T-cell (primary cell): ENCODE measurements at regions not wholly inside any gene's neighbourhood (a gene's known extent, or its start where the extent isn't known, plus 50 kb on each side); places are given as distances from the start of the nearest gene placed in this dataset.

ENCODE experiments used
- ATAC-seq, 4 experiments: fragments of 200-7000 bp in 3 of 4; fragments of 150-1000 bp in 1 of 4; cut with Tn5 transposase; replicated peaks in 1 of 4; 1 replicate in 3 of 4; 2 replicates in 1 of 4; pipeline ENCODE4 v1.10.0; 2021; ENCODE audit warnings: moderate library complexity in 3 of 4, mild to moderate bottlenecking in 2 of 4, moderate number of reproducible peaks in 1 of 4
- CTCF ChIA-PET, 2 donors: fragments of 300-600 bp; sonication (Branson Sonifier 250); formaldehyde crosslinking; loops; one replicate each; lab custom pipeline; 2022; ENCODE audit warnings: antibody characterized with exemption in 2 of 2; lab: Charles Lee
- POLR2A ChIA-PET, 2 donors: fragments of 300-600 bp; sonication (Branson Sonifier 250); formaldehyde crosslinking; loops; one replicate each; lab custom pipeline; 2022; ENCODE audit warnings: antibody characterized with exemption in 2 of 2; lab: Charles Lee
- DNase-seq, 35 experiments: peaks; one replicate each; pipeline versions ENCODE4 v3.0.0 to v3.0.0-alpha.2; 2013 to 2023
- H3K27ac ChIP-seq: one replicate; pipeline ENCODE4 v1.5.1; 2013; ENCODE audit warnings: low read length
- H3K27me3 ChIP-seq, 2 experiments: replicated peaks in 1 of 2; 1 replicate in 1 of 2; 2 replicates in 1 of 2; pipeline versions ENCODE4 v1.6.1 to v1.7.0; 2013; ENCODE audit warnings: low read length in 1 of 2, mixed read lengths in 1 of 2; ENCODE audit not compliant: control insufficient read depth in 2 of 2, insufficient read depth in 2 of 2; ENCODE audit errors: extremely low read depth in 1 of 2
- H3K36me3 ChIP-seq, 2 donors: 1 replicate in 1 of 2; 2 replicates in 1 of 2; pipeline versions ENCODE4 v1.6.1 to v1.7.0; 2013; ENCODE audit warnings: low read length in 1 of 2; ENCODE audit not compliant: control insufficient read depth in 2 of 2, insufficient read depth in 1 of 2; ENCODE audit errors: extremely low read depth in 1 of 2
- H3K4me1 ChIP-seq, 2 experiments: 1 replicate in 1 of 2; 2 replicates in 1 of 2; pipeline versions ENCODE4 v1.6.1 to v1.7.0; 2013; ENCODE audit warnings: low read length in 2 of 2, mixed read lengths in 1 of 2; ENCODE audit not compliant: insufficient read depth in 2 of 2, control insufficient read depth in 1 of 2; ENCODE audit errors: extremely low read depth in 1 of 2
- H3K4me3 ChIP-seq, 2 donors: 1 replicate in 1 of 2; 2 replicates in 1 of 2; pipeline versions ENCODE4 v1.5.1 to v1.7.0; 2013; ENCODE audit warnings: mild to moderate bottlenecking in 2 of 2, low read length in 1 of 2, moderate library complexity in 1 of 2; ENCODE audit not compliant: control insufficient read depth in 1 of 2; ENCODE audit errors: extremely low read depth in 1 of 2
- H3K9me3 ChIP-seq: 2 replicates; pipeline ENCODE4 v1.7.0; 2013
- H3K27ac Mint-ChIP-seq, 2 donors: one replicate each; pipeline ENCODE4 v1.8.0; 2020 to 2021; ENCODE audit warnings: mild to moderate bottlenecking in 2 of 2, mixed read lengths in 2 of 2
- H3K27me3 Mint-ChIP-seq, 2 donors: one replicate each; pipeline ENCODE4 v1.8.0; 2021 to 2022; ENCODE audit warnings: mixed read lengths in 2 of 2
- H3K36me3 Mint-ChIP-seq: one replicate; pipeline ENCODE4 v1.8.0; 2021; ENCODE audit warnings: mixed read lengths
- H3K4me1 Mint-ChIP-seq, 3 donors: one replicate each; pipeline ENCODE4 v1.8.0; 2020 to 2022; ENCODE audit warnings: mixed read lengths in 3 of 3, mild to moderate bottlenecking in 1 of 3
- H3K4me3 Mint-ChIP-seq, 3 donors: one replicate each; pipeline ENCODE4 v1.8.0; 2020 to 2022; ENCODE audit warnings: mild to moderate bottlenecking in 3 of 3, mixed read lengths in 3 of 3, moderate library complexity in 3 of 3
- H3K9me3 Mint-ChIP-seq, 3 donors: one replicate each; pipeline ENCODE4 v1.8.0; 2020 to 2022; ENCODE audit warnings: mixed read lengths in 3 of 3
- WGBS: methylation state at CpG from one replicate; pipeline ENCODE4 v1.1.5; 2013; ENCODE audit warnings: missing lambda C conversion rate; ENCODE audit not compliant: insufficient coverage; 5-methylcytosine and 5-hydroxymethylcytosine counted together

DNA sequence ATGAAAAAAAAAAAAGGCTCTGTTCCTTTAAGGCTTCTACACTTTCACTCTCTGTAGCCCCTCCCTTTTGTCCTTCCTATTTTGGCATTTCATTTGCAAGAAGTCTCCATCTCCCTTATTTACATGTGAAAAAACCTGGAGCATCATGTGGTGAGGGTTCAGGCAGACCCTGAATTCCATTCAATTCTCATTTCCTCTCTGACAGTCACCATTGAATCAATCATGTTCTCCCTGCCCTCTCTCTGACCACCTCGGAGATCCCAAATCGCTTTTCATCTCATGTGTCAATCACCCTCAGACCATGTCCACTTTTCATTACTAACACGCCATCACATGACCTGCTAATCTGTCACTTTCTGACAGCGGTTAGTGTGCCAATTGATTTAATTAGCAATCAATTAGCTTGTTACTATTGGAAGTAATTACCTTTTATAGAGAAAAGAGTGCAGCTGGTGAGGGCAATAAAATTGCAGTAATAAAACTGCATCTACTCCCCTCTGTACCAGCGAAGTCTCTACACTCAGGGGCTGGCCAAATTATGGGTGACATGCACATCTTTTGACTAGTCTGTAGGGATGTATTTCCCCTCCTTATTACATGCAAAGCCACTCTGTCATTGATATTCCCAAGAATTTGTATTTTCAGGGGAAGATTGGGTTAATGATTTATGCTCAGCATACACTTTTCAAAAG is 317.4 kb downstream of the EN1 start:
- CTCF ChIA-PET = no interaction called here

DNA sequence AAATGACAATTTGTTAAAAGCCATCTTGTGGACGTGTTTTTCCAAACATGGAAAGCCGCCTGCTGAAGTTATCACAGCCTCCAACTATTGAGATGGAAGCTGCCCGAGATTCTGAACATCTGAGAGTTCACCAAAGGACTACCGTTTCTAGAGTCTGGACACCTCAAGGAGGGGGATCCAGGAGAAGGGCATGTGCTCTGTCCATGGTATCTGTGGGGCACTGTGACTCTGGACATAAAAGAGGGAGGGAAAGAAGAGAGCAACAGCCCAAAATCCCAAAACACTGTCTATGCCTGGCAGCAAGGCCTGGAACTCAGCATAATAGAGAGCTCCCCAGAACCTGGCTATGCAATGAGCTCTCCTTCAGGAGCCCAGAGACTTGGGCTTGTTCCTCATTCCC is 319.9 kb downstream of the EN1 start:
- Mint-ChIP-seq H3K27ac (no peak overlapping the region), H3K9me3 (peaks cover 0 to 2% (median 0%) of the 10 kb centered on the region in 3 donors), H3K4me3 (no peak overlapping the region), H3K27me3 (peaks cover 2 to 12% of the 10 kb centered on the region in 2 donors), H3K4me1 (no peaks in the 10 kb centered on the region), H3K36me3 (no peaks in the 10 kb centered on the region)
- WGBS = 49% methylated on average over 4 of the region's 4 CpGs
- no peak for DNase-seq
- Histone ChIP-seq H3K36me3 (no peaks in the 10 kb centered on the region), H3K4me3 (no peak overlapping the region), H3K27me3 (peaks cover 0 to 4% of the 10 kb centered on the region in 2 experiments), H3K27ac (no peak overlapping the region), H3K9me3 (no peaks in the 10 kb centered on the region), H3K4me1 (no peaks in the 10 kb centered on the region)
- ChIA-PET CTCF (no interaction called here), POLR2A (no interaction called here)
- no peak for ATAC-seq

More for the DNA sequence above, 317.4 kb downstream of the EN1 start:
- DNase-seq (no peak), ATAC-seq (no peak)
- 0% methylated on average over 2 of the region's 5 CpGs for WGBS
- Mint-ChIP-seq H3K27me3 (peaks cover 2 to 15% of the 10 kb centered on the region in 2 donors), H3K36me3 (no peaks in the 10 kb centered on the region), H3K27ac (no peak overlapping the region), H3K4me1 (no peaks in the 10 kb centered on the region), H3K4me3 (no peak overlapping the region), H3K9me3 (no peaks in the 10 kb centered on the region)
- Histone ChIP-seq H3K27me3 (peaks cover 0 to 4% of the 10 kb centered on the region in 2 experiments), H3K9me3 (no peaks in the 10 kb centered on the region), H3K27ac (no peak overlapping the region), H3K4me1 (no peaks in the 10 kb centered on the region), H3K36me3 (no peaks in the 10 kb centered on the region), H3K4me3 (no peak overlapping the region)
- POLR2A ChIA-PET = no interaction called here

DNA sequence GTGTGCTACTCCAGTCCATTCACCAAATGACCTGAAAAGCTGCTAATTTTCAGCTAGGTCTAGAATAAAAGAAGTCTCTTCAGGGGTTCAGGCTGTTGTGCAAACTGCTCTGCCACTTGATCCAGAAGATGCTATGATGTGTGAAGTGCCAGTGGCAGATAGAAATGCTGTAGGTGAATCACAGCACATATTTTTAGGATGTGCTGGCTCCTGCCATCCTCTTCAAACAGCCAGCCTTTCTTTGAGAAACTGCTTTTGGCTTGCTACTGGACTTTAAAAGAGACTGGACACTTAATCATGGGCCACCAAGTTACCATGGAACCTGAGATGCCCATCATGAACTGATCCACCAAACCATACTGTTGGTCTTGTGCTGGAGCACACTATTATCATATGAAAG is 322.1 kb downstream of the EN1 start:
- H3K4me1 ChIP-seq = no peaks in the 10 kb centered on the region
- Mint-ChIP-seq H3K4me3 (no peak overlapping the region), H3K9me3 (peaks cover 0 to 21% (median 0%) of the 10 kb centered on the region in 3 donors), H3K36me3 (no peaks in the 10 kb centered on the region), H3K27me3 (peaks cover 0 to 12% of the 10 kb centered on the region in 2 donors), H3K4me1 (no peaks in the 10 kb centered on the region), H3K27ac (no peak overlapping the region)
- no peaks in the 10 kb centered on the region for H3K9me3 ChIP-seq
- no peak overlapping the region for H3K27ac ChIP-seq
- no peak for ATAC-seq
- ChIA-PET POLR2A (no interaction called here), CTCF (no interaction called here)
- no peak overlapping the region for H3K4me3 ChIP-seq
- DNase-seq = no peak
- peaks cover 0 to 4% of the 10 kb centered on the region in 2 experiments for H3K27me3 ChIP-seq
- H3K36me3 ChIP-seq = no peaks in the 10 kb centered on the region

DNA sequence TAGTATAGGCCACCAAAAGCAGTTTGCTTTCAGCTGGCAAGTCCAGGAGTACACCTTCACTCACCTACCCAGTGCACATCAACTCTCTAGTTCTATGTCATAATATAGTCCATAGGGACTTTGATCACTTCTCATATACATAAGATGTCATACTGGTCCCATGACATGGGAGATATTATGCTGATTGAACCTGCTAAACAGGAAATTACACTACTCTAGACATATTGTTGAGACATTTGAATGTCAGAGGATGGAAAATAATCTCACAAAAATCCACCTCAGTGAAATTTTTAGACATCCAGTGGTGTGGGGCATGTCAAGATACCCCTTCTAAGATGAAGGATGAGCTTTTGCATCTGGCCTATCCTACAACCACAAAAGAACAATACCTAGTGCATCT is 322.5 kb downstream of the EN1 start:
- Mint-ChIP-seq H3K4me1 (no peaks in the 10 kb centered on the region), H3K9me3 (peaks cover 0 to 22% (median 0%) of the 10 kb centered on the region in 3 donors), H3K4me3 (no peak overlapping the region), H3K27me3 (peaks cover 0 to 10% of the 10 kb centered on the region in 2 donors), H3K27ac (no peak overlapping the region), H3K36me3 (no peaks in the 10 kb centered on the region)
- no peak overlapping the region for H3K27ac ChIP-seq
- ATAC-seq (no peak), DNase-seq (no peak)
- CTCF ChIA-PET = no interaction called here
- no peaks in the 10 kb centered on the region for H3K9me3 ChIP-seq
- no peaks in the 10 kb centered on the region for H3K36me3 ChIP-seq
- H3K4me3 ChIP-seq = no peak overlapping the region
- no peaks in the 10 kb centered on the region for H3K4me1 ChIP-seq
- POLR2A ChIA-PET = no interaction called here
- peaks cover 0 to 4% of the 10 kb centered on the region in 2 experiments for H3K27me3 ChIP-seq

DNA sequence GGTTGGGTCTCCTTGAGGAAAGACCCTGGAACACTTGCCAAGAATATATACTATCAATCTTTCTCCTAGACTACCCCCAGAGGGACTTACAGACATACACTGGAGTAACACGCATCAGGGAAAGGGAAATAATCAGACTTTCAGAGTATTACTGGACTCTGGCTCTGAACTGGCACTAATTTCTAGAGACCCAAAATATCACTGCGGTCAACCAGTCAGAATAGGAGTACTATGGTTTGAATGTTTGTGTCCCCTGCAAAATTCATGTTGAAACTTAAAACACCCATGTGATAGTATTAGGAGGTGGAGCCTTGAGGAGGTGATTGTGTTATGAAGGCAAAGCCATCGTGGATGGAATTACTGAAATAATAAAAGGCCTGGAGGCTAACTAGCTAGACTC is 323.7 kb downstream of the EN1 start:
- ChIA-PET CTCF (no interaction called here), POLR2A (no interaction called here)
- no peak overlapping the region for H3K27ac ChIP-seq
- no peaks in the 10 kb centered on the region for H3K4me1 ChIP-seq
- Mint-ChIP-seq H3K4me3 (no peak overlapping the region), H3K4me1 (no peaks in the 10 kb centered on the region), H3K9me3 (peaks cover 0 to 24% (median 1%) of the 10 kb centered on the region in 3 donors), H3K27ac (no peak overlapping the region), H3K36me3 (no peaks in the 10 kb centered on the region), H3K27me3 (peaks cover 0 to 9% of the 10 kb centered on the region in 2 donors)
- DNase-seq (no peak), ATAC-seq (no peak)
- no peak overlapping the region for H3K4me3 ChIP-seq
- 92% methylated on average over 2 of the region's 3 CpGs for WGBS
- no peaks in the 10 kb centered on the region for H3K36me3 ChIP-seq
- peaks cover 0 to 4% of the 10 kb centered on the region in 2 experiments for H3K27me3 ChIP-seq
- H3K9me3 ChIP-seq = no peaks in the 10 kb centered on the region

DNA sequence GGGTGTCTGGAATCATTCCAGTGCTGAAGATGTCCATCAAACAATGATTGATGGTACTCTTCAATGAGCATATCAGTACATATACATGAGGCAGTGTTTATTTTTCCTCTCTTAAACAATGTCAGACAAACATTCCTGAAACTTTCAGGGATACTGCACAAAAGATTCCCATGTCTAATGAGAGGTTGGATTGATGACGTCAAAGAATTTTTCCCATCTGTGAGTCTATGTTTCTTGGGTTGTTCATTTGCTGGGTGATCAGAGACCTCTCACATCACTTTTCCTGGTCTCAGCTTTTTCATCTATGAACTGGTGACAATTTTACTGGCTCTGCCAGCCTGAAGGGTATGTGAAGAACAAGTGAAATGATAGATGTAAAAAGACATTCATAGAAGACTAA is 325.5 kb downstream of the EN1 start:
- CTCF ChIA-PET = no interaction called here
- no peak for ATAC-seq

More for the DNA sequence above, 325.5 kb downstream of the EN1 start:
- H3K36me3 ChIP-seq = no peaks in the 10 kb centered on the region
- H3K4me3 Mint-ChIP-seq = no peak overlapping the region
- H3K9me3 Mint-ChIP-seq = peaks cover 0 to 26% (median 4%) of the 10 kb centered on the region in 3 donors
- POLR2A ChIA-PET = no interaction called here
- H3K9me3 ChIP-seq = no peaks in the 10 kb centered on the region
- no peak for DNase-seq
- H3K27me3 Mint-ChIP-seq = no peaks in the 10 kb centered on the region
- no peaks in the 10 kb centered on the region for H3K4me1 ChIP-seq
- no peak overlapping the region for H3K27ac Mint-ChIP-seq
- H3K4me1 Mint-ChIP-seq = no peaks in the 10 kb centered on the region
- no CpG with 5 or more reads among the region's 1 CpG for WGBS
- no peak overlapping the region for H3K4me3 ChIP-seq
- H3K27me3 ChIP-seq = peaks cover 0 to 4% of the 10 kb centered on the region in 2 experiments
- H3K36me3 Mint-ChIP-seq = no peaks in the 10 kb centered on the region
- H3K27ac ChIP-seq = no peak overlapping the region
